Ureter (tissue), 1 donor: ENCODE measurements at regions not wholly inside any gene's neighbourhood (a gene's known extent, or its start where the extent isn't known, plus 50 kb on each side); places are given as distances from the start of the nearest gene placed in this dataset.
"Not testable (repeated sequence)": the region's sequence is repeated elsewhere in the genome, so short reads cannot be mapped to it uniquely, and the experiment has no call there.

Experiments
- DNase-seq: peaks from one replicate; pipeline ENCODE4 v3.0.0-alpha.2; 2020; ENCODE audit warnings: low spot score
- donor health status: DM: yes; HTN: yes; CAD: no.

DNA sequence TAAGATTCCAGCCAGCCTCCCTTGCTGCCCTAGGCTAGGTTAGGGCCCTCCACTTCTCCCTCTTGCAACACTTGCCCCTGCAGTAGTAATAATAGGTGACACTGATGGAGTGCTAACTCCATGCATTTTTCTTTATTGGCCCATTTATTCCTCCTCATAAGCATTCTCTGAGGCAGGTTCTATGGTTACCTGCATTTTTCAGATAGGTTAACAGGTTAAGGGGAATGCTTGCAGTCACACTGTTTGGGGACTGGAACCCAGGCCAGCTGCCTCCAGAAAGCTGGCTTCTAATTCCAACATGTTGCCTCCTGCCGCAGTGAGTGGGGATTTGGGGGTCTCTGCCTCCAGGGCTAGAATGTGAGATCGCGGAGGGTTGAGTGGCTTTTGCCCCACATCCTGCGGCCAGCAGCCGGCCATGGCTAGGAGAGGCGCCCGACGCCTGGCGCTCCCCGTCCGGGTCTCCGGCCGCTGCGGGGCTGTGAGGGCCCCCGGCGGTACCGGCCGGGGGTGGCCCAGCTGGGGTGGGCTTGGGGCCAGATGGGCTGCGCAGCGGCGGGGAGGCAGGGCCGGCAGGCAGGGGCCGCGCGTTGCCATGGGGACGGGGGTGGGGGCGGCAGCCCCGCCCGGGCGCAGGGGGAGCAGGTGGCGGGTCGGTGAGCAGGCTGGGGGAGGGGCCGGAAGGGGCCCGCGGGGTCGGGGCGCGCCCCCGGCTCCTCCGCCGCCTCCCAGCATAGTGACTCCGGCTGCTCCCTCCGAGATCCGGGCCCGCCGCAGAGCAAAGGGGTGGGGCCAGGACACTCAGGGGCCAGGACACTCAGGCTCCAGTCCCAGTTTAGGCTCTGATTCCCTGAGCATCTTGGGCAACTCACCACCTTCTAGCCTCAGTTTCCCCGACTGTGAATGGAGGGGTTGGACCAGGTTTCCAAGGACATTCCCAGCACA, 68.4 kb upstream of the SSBP3 start:
- no peak for DNase-seq

GRCh38 chr1:54471588-54471987, 65.4 kb upstream of the SSBP3 start:
- no peak for DNase-seq

DNA sequence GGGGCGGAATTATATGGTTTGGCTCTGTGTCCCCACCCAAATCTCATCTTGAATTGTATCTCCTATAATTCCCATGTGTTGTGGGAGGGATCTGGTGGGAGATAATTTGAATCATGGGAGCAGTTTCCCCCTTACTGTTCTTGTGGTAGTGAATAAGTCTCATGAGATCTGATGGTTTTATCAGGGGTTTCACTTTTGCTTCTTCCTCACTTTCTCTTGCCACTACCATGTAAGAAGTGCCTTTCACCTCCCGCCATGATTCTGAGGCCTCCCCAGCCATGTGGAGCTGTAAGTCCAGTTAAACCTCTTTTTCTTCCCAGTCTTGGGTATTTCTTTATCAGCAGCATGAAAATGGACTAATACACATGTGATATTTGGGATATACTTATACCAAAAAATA, 63.2 kb upstream of the SSBP3 start:
- DNase-seq: not testable (repeated sequence)

DNA sequence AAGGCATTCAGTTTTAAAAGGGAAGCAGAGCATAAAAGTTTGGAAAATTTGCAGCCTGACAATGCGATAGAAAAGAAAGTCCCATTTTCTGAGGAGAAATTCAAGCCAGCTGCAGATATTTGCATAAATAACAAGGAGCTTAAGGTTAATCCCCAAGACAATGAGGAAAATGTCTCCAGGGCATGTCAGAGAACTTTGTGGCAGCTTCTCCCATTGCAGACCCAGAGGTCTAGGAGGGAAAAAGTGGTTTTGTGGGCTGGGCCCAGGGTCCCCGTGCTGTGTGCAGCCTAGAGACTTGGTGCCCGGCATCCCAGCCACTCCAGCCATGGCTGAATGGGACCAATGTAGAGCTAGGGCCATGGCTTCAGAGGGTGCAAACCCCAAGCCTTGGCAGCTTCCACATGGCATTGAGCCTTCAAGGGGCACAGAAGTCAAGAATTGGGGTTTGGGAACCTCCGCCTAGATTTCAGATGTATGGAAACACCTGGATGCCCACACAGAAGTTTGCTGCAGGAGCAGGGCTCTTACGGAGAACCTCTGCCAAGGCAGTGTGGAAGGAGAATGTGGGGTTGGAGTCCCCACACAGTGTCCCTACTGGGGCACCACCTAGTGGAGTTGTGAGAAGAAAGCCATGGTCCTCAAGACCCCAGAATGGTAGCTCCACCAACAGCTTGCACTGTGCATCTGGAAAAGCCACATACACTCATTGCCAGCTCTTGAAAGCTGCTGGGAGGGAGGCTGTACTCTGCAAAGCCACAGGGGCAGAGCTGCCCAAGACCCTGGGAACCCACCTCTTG, 62.3 kb upstream of the SSBP3 start:
- not testable (repeated sequence) for DNase-seq

DNA sequence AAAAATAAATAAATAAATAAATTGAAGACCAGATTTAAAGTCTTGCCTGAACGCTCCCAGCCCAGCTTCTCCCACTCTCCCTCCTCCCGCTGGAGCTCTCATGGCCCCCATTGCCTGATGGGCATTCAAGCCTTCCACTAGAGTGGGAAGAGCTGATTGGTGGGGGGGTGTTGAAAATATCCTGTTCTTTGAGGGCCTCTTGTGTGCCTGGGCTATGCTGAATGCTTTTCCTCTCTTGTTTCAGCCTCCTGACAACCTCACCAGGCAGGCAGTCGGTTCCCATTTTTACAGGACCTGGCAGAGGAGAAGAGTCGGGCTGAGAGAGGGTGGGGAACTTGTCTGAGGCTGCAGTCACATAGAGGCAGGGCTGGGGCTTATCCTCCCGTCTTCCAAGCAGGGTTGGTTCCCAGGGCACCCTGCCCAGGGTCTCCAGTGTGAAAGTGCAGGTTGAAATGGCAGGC, 59.2 kb upstream of the SSBP3 start:
- DNase-seq: no peak

GRCh38 chr1:54464477-54465146, 58.4 kb upstream of the SSBP3 start:
- no peak for DNase-seq

DNA sequence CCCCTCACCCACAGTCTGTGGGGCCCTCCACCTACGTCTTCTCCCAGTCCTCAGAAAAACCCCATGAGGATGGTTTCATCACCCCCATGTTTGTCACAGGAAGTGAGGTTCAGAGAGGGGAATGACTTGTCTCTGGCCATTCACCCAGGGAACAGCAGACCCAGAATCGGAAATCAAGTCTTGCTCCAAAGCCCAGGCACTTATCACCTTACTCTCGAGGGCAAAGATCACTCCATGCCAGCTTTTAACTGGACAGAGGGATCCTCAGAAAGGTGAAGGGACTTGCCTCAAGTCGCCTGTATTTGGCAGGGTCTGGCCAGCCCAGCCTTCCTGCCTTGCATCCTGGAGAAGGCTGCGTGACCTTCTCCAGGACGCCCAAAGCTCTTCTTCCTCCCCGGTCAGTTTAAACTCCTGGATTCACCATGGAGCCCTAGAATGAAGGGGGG, 57.9 kb upstream of the SSBP3 start:
- no peak for DNase-seq

DNA sequence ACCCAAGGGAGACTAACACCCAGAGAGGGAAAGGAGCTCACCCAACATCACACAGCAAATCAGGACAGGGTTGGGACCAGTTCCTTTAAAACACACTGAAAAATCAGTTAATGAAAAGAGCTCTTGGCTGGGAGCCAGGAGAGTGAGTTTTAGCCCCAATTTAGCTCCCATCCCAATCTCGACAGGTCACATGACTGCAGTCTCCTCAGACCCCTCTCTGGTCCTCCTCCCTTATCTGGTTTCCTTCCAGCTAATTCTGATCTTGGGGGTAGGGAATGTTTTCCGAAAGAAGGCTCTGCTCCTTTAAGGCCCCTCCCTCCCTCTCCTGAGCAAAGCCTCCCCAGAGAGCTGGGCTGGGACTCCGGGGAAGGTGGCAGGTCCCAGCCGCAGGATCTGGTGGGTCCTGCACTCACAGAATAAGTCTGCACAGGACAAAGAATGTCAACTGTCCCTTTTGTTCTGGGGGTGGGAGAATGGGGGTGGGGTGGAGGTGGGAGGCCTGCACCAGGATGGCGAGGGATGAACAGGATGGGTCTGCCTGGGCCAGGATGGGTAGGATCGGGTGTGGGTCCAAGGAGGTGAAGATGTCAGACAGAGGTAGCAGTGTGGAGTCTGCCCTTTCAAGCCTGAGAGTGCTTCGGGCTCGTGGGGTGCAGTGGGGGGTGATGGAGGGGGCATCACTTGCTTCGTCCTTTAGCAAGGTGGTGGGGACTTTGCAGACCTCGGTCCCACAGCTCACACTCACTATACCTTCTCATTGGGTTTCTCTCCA, 57.3 kb upstream of the SSBP3 start:
- no peak for DNase-seq

DNA sequence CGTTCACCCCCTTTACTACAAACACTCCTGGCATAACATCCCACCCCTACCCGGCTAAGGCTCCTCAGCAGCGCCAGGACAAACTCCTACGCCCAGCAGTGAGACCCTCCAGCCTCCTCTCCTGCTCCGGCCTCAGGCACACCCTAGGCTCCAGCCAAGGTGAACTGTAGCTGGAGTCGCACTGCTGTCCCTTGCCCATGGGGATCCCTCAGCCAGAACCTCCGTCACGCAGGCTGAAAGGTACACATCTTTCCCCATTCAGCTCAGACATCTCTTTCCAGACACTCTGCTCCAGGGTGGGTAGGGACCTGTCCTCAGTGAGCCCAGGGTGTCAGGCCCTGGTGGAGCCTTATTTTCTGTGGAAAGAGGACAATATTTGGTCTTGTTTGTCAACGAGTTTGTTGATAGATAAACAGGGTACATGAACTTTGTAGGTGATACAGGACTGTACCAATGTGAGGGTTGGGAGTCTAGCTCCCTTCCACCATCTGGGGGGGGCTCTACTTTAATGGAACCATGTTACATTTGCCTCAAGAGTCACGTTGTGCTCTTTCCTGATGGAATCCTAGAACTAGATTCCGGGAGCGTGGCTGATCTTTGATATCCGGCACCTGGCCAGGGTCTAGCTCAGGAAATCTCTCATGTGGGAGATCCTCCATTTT, 56.5 kb upstream of the SSBP3 start:
- no peak for DNase-seq

- no peak for DNase-seq
Measured at GRCh38 chr1:54461731-54462596, 55.8 kb upstream of the SSBP3 start.

- no peak for DNase-seq
Measured at GRCh38 chr1:54460861-54461387, 54.7 kb upstream of the SSBP3 start.

DNA sequence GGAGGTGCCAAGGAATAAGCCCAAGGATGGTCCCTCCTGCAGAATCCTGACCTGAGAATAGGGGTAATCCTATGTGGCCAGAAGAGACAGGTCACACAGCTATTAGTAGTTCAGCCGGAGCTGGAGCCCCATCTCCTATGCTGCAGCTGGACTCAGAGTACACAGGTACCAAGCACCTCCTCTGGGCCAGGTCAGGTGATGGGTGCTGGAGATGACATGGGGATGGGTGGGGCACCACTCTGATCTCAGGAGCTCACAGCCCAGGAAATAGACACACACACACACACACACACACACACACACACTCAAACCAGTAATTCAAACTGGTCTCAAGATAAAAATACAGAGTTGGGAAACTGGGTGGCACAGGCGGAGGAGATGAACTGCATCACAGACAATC, 54.2 kb upstream of the SSBP3 start:
- no peak for DNase-seq

- DNase-seq: no peak
Measured at GRCh38 chr1:54459726-54460191, 53.6 kb upstream of the SSBP3 start.

GRCh38 chr1:54459140-54459539, 52.9 kb upstream of the SSBP3 start:
- no peak for DNase-seq

DNA sequence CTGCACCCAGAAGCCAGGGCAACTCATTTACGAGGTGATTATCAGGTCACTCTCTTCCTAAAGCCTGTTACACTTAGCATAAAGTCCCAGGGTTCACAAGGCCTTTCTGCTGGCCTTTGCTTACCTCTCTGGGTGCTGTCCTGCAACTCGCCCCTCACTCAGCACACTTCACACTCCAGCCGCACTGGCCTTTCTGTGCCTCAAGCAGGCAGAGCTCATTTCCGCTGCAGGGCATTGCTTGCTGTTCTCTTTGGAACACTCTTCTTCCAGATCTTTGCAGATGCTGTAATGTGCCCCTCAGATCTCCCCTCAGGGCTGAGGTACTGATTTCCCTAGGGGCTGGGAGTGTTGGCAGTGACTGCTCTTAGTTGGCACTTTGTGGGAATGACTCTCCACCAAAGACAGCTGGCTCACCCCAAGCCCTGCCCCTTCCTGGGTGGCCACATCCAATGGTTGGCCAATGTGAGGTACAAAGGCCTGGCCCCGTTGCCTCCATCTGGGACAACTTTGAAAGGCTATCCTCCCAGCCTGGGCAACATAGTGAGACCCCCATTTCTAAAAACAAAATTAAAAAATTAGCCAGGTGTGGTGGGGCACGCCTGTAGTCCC, 50.8 kb upstream of the SSBP3 start:
- DNase-seq: no peak

DNA sequence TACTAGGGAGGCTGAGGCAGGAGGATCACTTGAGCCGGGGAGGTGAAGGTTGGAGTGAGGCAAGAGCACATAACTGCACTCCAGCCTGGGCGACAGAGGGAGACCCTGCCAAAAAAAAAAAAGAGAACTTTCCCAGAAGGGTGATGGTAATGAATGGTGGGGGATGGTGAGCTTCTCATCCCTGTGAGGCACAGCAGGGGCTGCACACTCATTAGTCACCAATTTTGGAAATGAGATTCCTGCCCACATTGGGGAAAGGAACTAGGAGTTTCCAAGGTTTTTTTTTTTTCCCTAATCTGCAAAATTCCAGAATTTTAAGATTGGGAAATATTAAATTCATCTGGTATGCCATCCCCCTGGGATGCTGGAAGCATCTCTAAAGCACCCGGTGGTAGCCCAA, 50.2 kb upstream of the SSBP3 start:
- no peak for DNase-seq
